ENCODE measurements at regions not wholly inside any gene's neighbourhood (a gene's known extent, or its start where the extent isn't known, plus 50 kb on each side); places are given as distances from the start of the nearest gene placed in this dataset.

- Histone ChIP-seq H3K4me3 (no peak overlapping the region), H3K27ac (no peak overlapping the region), H3K27me3 (no peaks in the 10 kb centered on the region), H3K4me2 (no peak overlapping the region), H3K9me3 (no peaks in the 10 kb centered on the region), H4K20me1 (no peaks in the 10 kb centered on the region), H3K4me1 (no peaks in the 10 kb centered on the region), H3K36me3 (no peaks in the 10 kb centered on the region), H3K9ac (no peak overlapping the region)
- no peak for TF ChIP-seq Cebpa-rat (IDR thresholded peaks at IDR 0.05)
Observed at GRCh38 chr5:110324876-110325275, 401.6 kb downstream of the TMEM232 start.

GRCh38 chr5:110329955-110330525 lies 396.4 kb downstream of the TMEM232 start:
- H3K27me3 ChIP-seq = no peaks in the 10 kb centered on the region
- H3K4me1 ChIP-seq = no peaks in the 10 kb centered on the region
- H3K4me2 ChIP-seq = no peak overlapping the region
- H3K9ac ChIP-seq = no peak overlapping the region
- no peak for TF ChIP-seq Cebpa-rat (IDR thresholded peaks at IDR 0.05)
- no peaks in the 10 kb centered on the region for H4K20me1 ChIP-seq
- no peak overlapping the region for H3K27ac ChIP-seq
- no peaks in the 10 kb centered on the region for H3K36me3 ChIP-seq
- no peak overlapping the region for H3K4me3 ChIP-seq
- H3K9me3 ChIP-seq = no peaks in the 10 kb centered on the region

DNA sequence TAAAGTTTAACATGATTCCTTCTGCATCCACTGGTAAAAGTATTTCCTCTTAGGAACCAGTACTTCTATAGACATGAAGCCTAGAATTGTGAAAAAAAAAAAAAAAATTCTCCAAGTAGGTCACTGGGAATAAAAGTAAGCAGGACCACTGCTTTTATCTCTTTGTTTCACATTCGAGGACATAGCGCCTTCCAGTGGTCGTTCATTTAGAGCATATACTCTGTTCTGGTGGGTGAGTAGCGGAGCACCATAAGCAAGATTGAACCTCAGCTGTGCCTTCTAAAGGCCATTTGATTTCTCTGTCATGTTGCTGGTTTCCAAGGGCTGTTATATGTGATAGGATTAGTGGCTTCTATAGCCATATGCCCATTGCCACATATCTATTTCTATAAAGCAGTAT lies 393.1 kb downstream of the TMEM232 start:
- Histone ChIP-seq H3K4me3 (no peak overlapping the region), H3K27ac (no peak overlapping the region), H3K4me1 (no peaks in the 10 kb centered on the region), H3K9ac (no peak overlapping the region), H3K9me3 (no peaks in the 10 kb centered on the region), H3K4me2 (no peak overlapping the region), H4K20me1 (no peaks in the 10 kb centered on the region), H3K27me3 (no peaks in the 10 kb centered on the region), H3K36me3 (no peaks in the 10 kb centered on the region)
- no peak for TF ChIP-seq Cebpa-rat (IDR thresholded peaks at IDR 0.05)

GRCh38 chr5:110335361-110336066 lies 391.0 kb downstream of the TMEM232 start:
- Histone ChIP-seq H3K4me2 (no peak overlapping the region), H3K9ac (no peak overlapping the region), H3K9me3 (no peaks in the 10 kb centered on the region)

GRCh38 chr5:110338341-110339083 lies 388.0 kb downstream of the TMEM232 start:
- Histone ChIP-seq H3K9ac (no peak overlapping the region), H4K20me1 (no peaks in the 10 kb centered on the region), H3K4me2 (no peak overlapping the region), H3K4me3 (no peak overlapping the region), H3K36me3 (no peaks in the 10 kb centered on the region), H3K9me3 (no peaks in the 10 kb centered on the region), H3K27me3 (no peaks in the 10 kb centered on the region), H3K27ac (no peak overlapping the region), H3K4me1 (no peaks in the 10 kb centered on the region)
- TF ChIP-seq Cebpa-rat (IDR thresholded peaks at IDR 0.05) = no peak

More at GRCh38 chr5:110335361-110336066, 391.0 kb downstream of the TMEM232 start:
- Histone ChIP-seq H3K4me1 (no peaks in the 10 kb centered on the region), H4K20me1 (no peaks in the 10 kb centered on the region), H3K27ac (no peak overlapping the region), H3K36me3 (no peaks in the 10 kb centered on the region), H3K27me3 (no peaks in the 10 kb centered on the region), H3K4me3 (no peak overlapping the region)
- no peak for TF ChIP-seq Cebpa-rat (IDR thresholded peaks at IDR 0.05)

GRCh38 chr5:110339399-110339798 lies 387.1 kb downstream of the TMEM232 start:
- Histone ChIP-seq H3K36me3 (no peaks in the 10 kb centered on the region), H3K4me3 (no peak overlapping the region), H4K20me1 (no peaks in the 10 kb centered on the region), H3K27ac (no peak overlapping the region), H3K4me2 (no peak overlapping the region), H3K4me1 (no peaks in the 10 kb centered on the region), H3K9ac (no peak overlapping the region), H3K27me3 (no peaks in the 10 kb centered on the region), H3K9me3 (no peaks in the 10 kb centered on the region)
- no peak for TF ChIP-seq Cebpa-rat (IDR thresholded peaks at IDR 0.05)

GRCh38 chr5:110341836-110342235 lies 384.6 kb downstream of the TMEM232 start:
- H4K20me1 ChIP-seq = no peaks in the 10 kb centered on the region
- no peaks in the 10 kb centered on the region for H3K4me1 ChIP-seq
- TF ChIP-seq Cebpa-rat (IDR thresholded peaks at IDR 0.05) = no peak
- H3K36me3 ChIP-seq = no peaks in the 10 kb centered on the region
- H3K27ac ChIP-seq = no peak overlapping the region
- no peak overlapping the region for H3K4me2 ChIP-seq
- H3K4me3 ChIP-seq = no peak overlapping the region
- H3K9me3 ChIP-seq = no peaks in the 10 kb centered on the region
- no peak overlapping the region for H3K9ac ChIP-seq
- H3K27me3 ChIP-seq = no peaks in the 10 kb centered on the region

DNA sequence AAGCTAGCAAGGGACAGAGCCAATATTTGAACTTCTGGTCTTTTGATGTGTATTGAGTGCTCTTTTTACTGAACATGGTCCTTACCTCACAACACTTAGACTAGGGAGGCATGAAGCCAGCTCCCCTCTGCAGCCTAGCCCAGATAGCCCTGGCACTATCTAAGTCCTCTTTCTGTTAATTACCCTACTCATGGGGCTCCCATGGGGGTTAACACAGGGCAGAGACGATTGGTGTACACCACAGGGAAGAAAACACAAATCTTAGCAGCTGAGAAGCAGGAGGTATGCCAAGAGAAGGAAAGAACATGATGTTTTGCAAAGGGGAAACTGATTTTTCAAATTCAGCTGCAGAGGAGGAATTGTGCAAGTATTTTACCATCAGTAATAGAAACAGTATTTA lies 383.8 kb downstream of the TMEM232 start:
- Histone ChIP-seq H3K4me2 (no peak overlapping the region), H3K27ac (no peak overlapping the region), H3K9me3 (no peaks in the 10 kb centered on the region), H3K4me3 (no peak overlapping the region), H3K27me3 (no peaks in the 10 kb centered on the region), H3K36me3 (no peaks in the 10 kb centered on the region), H3K9ac (no peak overlapping the region), H3K4me1 (no peaks in the 10 kb centered on the region), H4K20me1 (no peaks in the 10 kb centered on the region)
- TF ChIP-seq Cebpa-rat (IDR thresholded peaks at IDR 0.05) = no peak

- Histone ChIP-seq H3K9ac (no peak overlapping the region), H4K20me1 (no peaks in the 10 kb centered on the region), H3K4me3 (no peak overlapping the region), H3K4me1 (no peaks in the 10 kb centered on the region), H3K36me3 (no peaks in the 10 kb centered on the region), H3K4me2 (no peak overlapping the region), H3K27me3 (no peaks in the 10 kb centered on the region), H3K9me3 (no peaks in the 10 kb centered on the region), H3K27ac (no peak overlapping the region)
- no peak for TF ChIP-seq Cebpa-rat (IDR thresholded peaks at IDR 0.05)
Observed at GRCh38 chr5:110343616-110344015, 382.9 kb downstream of the TMEM232 start.

GRCh38 chr5:110345623-110346022 lies 380.8 kb downstream of the TMEM232 start:
- H3K27ac ChIP-seq = no peak overlapping the region
- no peaks in the 10 kb centered on the region for H3K36me3 ChIP-seq
- H3K9me3 ChIP-seq = no peaks in the 10 kb centered on the region
- H3K4me1 ChIP-seq = no peaks in the 10 kb centered on the region
- no peak for TF ChIP-seq Cebpa-rat (IDR thresholded peaks at IDR 0.05)
- H4K20me1 ChIP-seq = no peaks in the 10 kb centered on the region
- H3K4me2 ChIP-seq = no peak overlapping the region
- no peaks in the 10 kb centered on the region for H3K27me3 ChIP-seq
- no peak overlapping the region for H3K4me3 ChIP-seq
- H3K9ac ChIP-seq = no peak overlapping the region
